CD14-positive monocyte (primary cell): ENCODE measurements at regions not wholly inside any gene's neighbourhood (a gene's known extent, or its start where the extent isn't known, plus 50 kb on each side); places are given as distances from the start of the nearest gene placed in this dataset.

Source experiments
- DNase-seq, 3 donors: peaks; one replicate each; pipeline ENCODE4 v3.0.0-alpha.2; 2011 to 2022
- H2AFZ ChIP-seq: 2 replicates; pipeline ENCODE4 v1.6.0; 2012; ENCODE audit warnings: mild to moderate bottlenecking, low read depth, low read length, inconsistent platforms; ENCODE audit not compliant: insufficient read depth, poor library complexity, severe bottlenecking
- H3K27ac ChIP-seq, 2 donors: 1 replicate in 1 of 2; 2 replicates in 1 of 2; pipeline ENCODE4 v1.5.1; 2012 to 2013; ENCODE audit warnings: low read length in 2 of 2, control low read depth in 1 of 2, inconsistent platforms in 1 of 2, low read depth in 1 of 2, mild to moderate bottlenecking in 1 of 2
- H3K27me3 ChIP-seq, 2 donors: one replicate each; pipeline versions ENCODE4 v1.6.0 to v1.6.1; 2011 to 2013; ENCODE audit warnings: low read length in 2 of 2; ENCODE audit not compliant: control insufficient read depth in 2 of 2, insufficient read depth in 2 of 2
- H3K36me3 ChIP-seq, 2 donors: replicated peaks in 1 of 2; 1 replicate in 1 of 2; 2 replicates in 1 of 2; pipeline versions ENCODE4 v1.5.1 to v1.6.1; 2012 to 2013; ENCODE audit warnings: low read length in 2 of 2, control low read depth in 1 of 2, inconsistent platforms in 1 of 2, mild to moderate bottlenecking in 1 of 2; ENCODE audit not compliant: insufficient read depth in 2 of 2, control insufficient read depth in 1 of 2
- H3K4me1 ChIP-seq, 2 donors: 1 replicate in 1 of 2; 2 replicates in 1 of 2; pipeline versions ENCODE4 v1.5.1 to v1.6.1; 2012 to 2013; ENCODE audit warnings: low read length in 2 of 2, control low read depth in 1 of 2, inconsistent platforms in 1 of 2, mild to moderate bottlenecking in 1 of 2, moderate library complexity in 1 of 2; ENCODE audit not compliant: insufficient read depth in 2 of 2, control insufficient read depth in 1 of 2
- H3K4me2 ChIP-seq: replicated peaks from 2 replicates; pipeline ENCODE3; 2012; ENCODE audit warnings: low read length, moderate library complexity, mild to moderate bottlenecking; ENCODE audit not compliant: poor library complexity, severe bottlenecking; ENCODE audit errors: extremely low read depth
- H3K4me3 ChIP-seq, 3 experiments: fragments of 200-600 bp in 1 of 3; sonication (generic) in 1 of 3; replicated peaks in 1 of 3; 1 replicate in 2 of 3; 2 replicates in 1 of 3; pipeline ENCODE4 v1.5.1; 2011 to 2013; ENCODE audit warnings: low read length in 3 of 3, mild to moderate bottlenecking in 3 of 3, control low read depth in 2 of 3, low read depth in 2 of 3, inconsistent platforms in 1 of 3, moderate library complexity in 1 of 3
- H3K79me2 ChIP-seq: 2 replicates; pipeline ENCODE4 v1.6.0; 2012; ENCODE audit warnings: mild to moderate bottlenecking, control low read depth, inconsistent platforms, low read length, moderate library complexity; ENCODE audit not compliant: insufficient read depth
- H3K9ac ChIP-seq: 2 replicates; pipeline ENCODE4 v1.6.0; 2017; ENCODE audit warnings: low read length, mild to moderate bottlenecking; ENCODE audit not compliant: insufficient read depth, poor library complexity, severe bottlenecking
- H3K9me3 ChIP-seq, 2 donors: replicated peaks in 1 of 2; 1 replicate in 1 of 2; 2 replicates in 1 of 2; pipeline versions ENCODE4 v1.5.1 to v1.6.1; 2012 to 2013; ENCODE audit warnings: low read length in 2 of 2, control low read depth in 1 of 2; ENCODE audit not compliant: control insufficient read depth in 1 of 2, insufficient read depth in 1 of 2
- H4K20me1 ChIP-seq: 2 replicates; pipeline ENCODE4 v1.6.0; 2012; ENCODE audit warnings: mild to moderate bottlenecking, low read length, control low read depth, moderate library complexity; ENCODE audit not compliant: insufficient read depth
- H3K27ac Mint-ChIP-seq, 7 donors: one replicate each; pipeline ENCODE4 v1.8.0; 2020; ENCODE audit warnings: mild to moderate bottlenecking in 7 of 7, mixed read lengths in 7 of 7, moderate library complexity in 6 of 7, inconsistent platforms in 2 of 7
- H3K27me3 Mint-ChIP-seq, 3 donors: one replicate each; pipeline ENCODE4 v1.8.0; 2021 to 2022; ENCODE audit warnings: low read depth in 3 of 3, mild to moderate bottlenecking in 3 of 3, mixed read lengths in 3 of 3, moderate library complexity in 3 of 3, inconsistent platforms in 1 of 3
- H3K36me3 Mint-ChIP-seq, 2 donors: one replicate each; pipeline ENCODE4 v1.8.0; 2020; ENCODE audit warnings: mixed read lengths in 2 of 2, inconsistent platforms in 1 of 2, mild to moderate bottlenecking in 1 of 2
- H3K4me1 Mint-ChIP-seq: one replicate; pipeline ENCODE4 v1.8.0; 2020; ENCODE audit warnings: mild to moderate bottlenecking, mixed read lengths
- H3K4me3 Mint-ChIP-seq, 2 donors: one replicate each; pipeline ENCODE4 v1.8.0; 2020; ENCODE audit warnings: mild to moderate bottlenecking in 2 of 2, mixed read lengths in 2 of 2, moderate library complexity in 1 of 2
- H3K9me3 Mint-ChIP-seq, 7 donors: one replicate each; pipeline ENCODE4 v1.8.0; 2020 to 2022; ENCODE audit warnings: mixed read lengths in 7 of 7, mild to moderate bottlenecking in 6 of 7, moderate library complexity in 6 of 7, inconsistent platforms in 2 of 7
- WGBS: methylation state at CpG from one replicate; pipeline ENCODE4 v1.1.5; 2013; ENCODE audit warnings: missing lambda C conversion rate; ENCODE audit not compliant: insufficient coverage; 5-methylcytosine and 5-hydroxymethylcytosine counted together
- intact Hi-C, 2 donors: fragments of 100-400 bp; cut with micrococcal nuclease; formaldehyde crosslinking; loops; one replicate each; pipeline versions ENCODE4 v1.15.0 to v1.15.1; 2023
- TF ChIP-seq, protein P1 (sequence below): fragments of 200-600 bp; IDR thresholded peaks from one replicate; pipeline ENCODE4 v1.8.0; 2022; ENCODE audit warnings: antibody characterized with exemption, mild to moderate bottlenecking

DNA sequence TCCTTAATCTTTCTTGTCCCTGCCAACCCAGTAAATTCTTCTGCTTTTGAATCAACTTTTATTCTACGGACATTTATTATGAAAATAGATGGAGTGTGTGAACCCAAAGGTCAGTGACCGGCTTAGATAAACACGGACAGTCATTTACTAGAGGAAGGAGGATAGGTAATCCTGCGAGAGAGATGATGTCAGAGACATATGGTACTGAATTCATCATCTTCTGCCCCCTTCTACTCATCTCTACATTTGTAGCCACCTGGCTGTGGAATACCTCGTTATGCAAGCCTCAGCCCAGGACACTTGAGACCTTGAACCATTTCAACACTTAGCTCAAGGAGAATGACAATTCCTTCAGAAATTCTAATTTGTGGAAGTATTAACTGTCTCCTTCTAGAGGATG is 443.6 kb downstream of the TDRD15 start:
- no peaks in the 10 kb centered on the region for H3K36me3 Mint-ChIP-seq
- H3K9me3 Mint-ChIP-seq = peaks cover 0 to 5% (median 2%) of the 10 kb centered on the region in 7 donors
- H2AFZ ChIP-seq = no peak overlapping the region
- no peak overlapping the region for H3K9ac ChIP-seq
- no peak for DNase-seq
- H3K4me1 ChIP-seq = no peaks in the 10 kb centered on the region
- H3K4me3 ChIP-seq = no peak overlapping the region
- H3K36me3 ChIP-seq = no peaks in the 10 kb centered on the region
- H3K79me2 ChIP-seq = no peaks in the 10 kb centered on the region
- no peaks in the 10 kb centered on the region for H3K27me3 ChIP-seq
- H3K27ac ChIP-seq = no peak overlapping the region
- no peak overlapping the region for H3K4me2 ChIP-seq
- H4K20me1 ChIP-seq = no peaks in the 10 kb centered on the region
- H3K4me1 Mint-ChIP-seq = no peaks in the 10 kb centered on the region
- TF ChIP-seq, protein P1, sequence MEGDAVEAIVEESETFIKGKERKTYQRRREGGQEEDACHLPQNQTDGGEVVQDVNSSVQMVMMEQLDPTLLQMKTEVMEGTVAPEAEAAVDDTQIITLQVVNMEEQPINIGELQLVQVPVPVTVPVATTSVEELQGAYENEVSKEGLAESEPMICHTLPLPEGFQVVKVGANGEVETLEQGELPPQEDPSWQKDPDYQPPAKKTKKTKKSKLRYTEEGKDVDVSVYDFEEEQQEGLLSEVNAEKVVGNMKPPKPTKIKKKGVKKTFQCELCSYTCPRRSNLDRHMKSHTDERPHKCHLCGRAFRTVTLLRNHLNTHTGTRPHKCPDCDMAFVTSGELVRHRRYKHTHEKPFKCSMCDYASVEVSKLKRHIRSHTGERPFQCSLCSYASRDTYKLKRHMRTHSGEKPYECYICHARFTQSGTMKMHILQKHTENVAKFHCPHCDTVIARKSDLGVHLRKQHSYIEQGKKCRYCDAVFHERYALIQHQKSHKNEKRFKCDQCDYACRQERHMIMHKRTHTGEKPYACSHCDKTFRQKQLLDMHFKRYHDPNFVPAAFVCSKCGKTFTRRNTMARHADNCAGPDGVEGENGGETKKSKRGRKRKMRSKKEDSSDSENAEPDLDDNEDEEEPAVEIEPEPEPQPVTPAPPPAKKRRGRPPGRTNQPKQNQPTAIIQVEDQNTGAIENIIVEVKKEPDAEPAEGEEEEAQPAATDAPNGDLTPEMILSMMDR = no peak
- H3K27ac Mint-ChIP-seq = no peak overlapping the region
- H3K4me3 Mint-ChIP-seq = no peak overlapping the region
- intact Hi-C loops = no loop called here
- peaks cover 0 to 7% of the 10 kb centered on the region in 2 donors for H3K9me3 ChIP-seq
- WGBS = no CpG with 5 or more reads among the region's 5 CpGs
- no peaks in the 10 kb centered on the region for H3K27me3 Mint-ChIP-seq

DNA sequence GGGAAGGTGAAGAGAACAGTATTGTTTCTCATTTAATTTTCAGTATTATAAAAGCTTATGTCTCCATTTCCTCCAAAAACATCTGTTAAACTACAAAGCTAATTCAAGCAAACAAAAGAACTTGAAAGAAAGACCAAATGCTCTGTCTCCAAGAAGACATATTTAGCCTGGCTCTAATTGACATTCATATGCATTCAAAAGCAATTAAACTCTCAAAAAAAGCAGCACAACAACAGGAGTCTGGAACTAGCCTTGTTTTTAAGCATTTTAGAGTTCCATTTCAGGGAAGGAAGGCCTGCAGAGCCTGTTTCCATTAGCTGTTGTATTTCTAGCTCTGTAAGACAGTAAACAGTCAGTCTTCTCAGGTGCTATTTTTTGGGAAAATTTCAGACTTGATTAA is 447.9 kb downstream of the TDRD15 start:
- H3K4me2 ChIP-seq = no peak overlapping the region
- Mint-ChIP-seq H3K4me3 (no peak overlapping the region), H3K4me1 (no peaks in the 10 kb centered on the region), H3K27me3 (no peaks in the 10 kb centered on the region), H3K9me3 (peaks cover 0 to 12% (median 2%) of the 10 kb centered on the region in 7 donors), H3K36me3 (no peaks in the 10 kb centered on the region), H3K27ac (no peak overlapping the region)
- H3K27ac ChIP-seq = no peak overlapping the region
- no peaks in the 10 kb centered on the region for H3K27me3 ChIP-seq
- no peak overlapping the region for H3K4me3 ChIP-seq
- no peaks in the 10 kb centered on the region for H3K4me1 ChIP-seq
- H4K20me1 ChIP-seq = no peaks in the 10 kb centered on the region
- intact Hi-C loops = no loop called here
- no peak for DNase-seq
- no peaks in the 10 kb centered on the region for H3K36me3 ChIP-seq
- H3K79me2 ChIP-seq = no peaks in the 10 kb centered on the region
- H3K9me3 ChIP-seq = peaks cover 6 to 14% of the 10 kb centered on the region in 2 donors
- no peak overlapping the region for H3K9ac ChIP-seq
- TF ChIP-seq, protein P1 = no peak
- no peak overlapping the region for H2AFZ ChIP-seq
